ENCODE measurements at regions not wholly inside any gene's neighbourhood (a gene's known extent, or its start where the extent isn't known, plus 50 kb on each side); places are given as distances from the start of the nearest gene placed in this dataset.

- TF ChIP-seq POLR2A (IDR thresholded peaks at IDR 0.05): no peak
- TF ChIP-seq CTCF (IDR thresholded peaks at IDR 0.05): no peak
- H3K36me3 ChIP-seq (replicated peaks in 1 of 2): no peaks in the 10 kb centered on the region
- no peaks in the 10 kb centered on the region for H3K9me3 ChIP-seq (replicated peaks in 1 of 3)
- no peaks in the 10 kb centered on the region for H3K27me3 ChIP-seq
- H3K4me1 ChIP-seq (replicated peaks in 1 of 2): no peaks in the 10 kb centered on the region
- DNase-seq: no peak
- intact Hi-C loops (cut with DNase I): no loop called here
- H3K4me3 ChIP-seq: no peak overlapping the region
- no peak overlapping the region for H3K27ac ChIP-seq
Observed at GRCh38 chr10:78494179-78494578, 460.5 kb downstream of the RPS24 start.

GRCh38 chr10:78502210-78502936 is 468.7 kb downstream of the RPS24 start:
- 71 to 77% (median 76%) methylated on average over 6 of the region's 6 CpGs for WGBS, 4 donors
- Histone ChIP-seq H3K4me3 (no peak overlapping the region), H3K36me3 (replicated peaks in 1 of 2) (no peaks in the 10 kb centered on the region), H3K27ac (no peak overlapping the region), H3K9me3 (replicated peaks in 1 of 3) (no peaks in the 10 kb centered on the region), H3K27me3 (no peaks in the 10 kb centered on the region), H3K4me1 (replicated peaks in 1 of 2) (no peaks in the 10 kb centered on the region)
- TF ChIP-seq POLR2A (IDR thresholded peaks at IDR 0.05): no peak
- no peak for TF ChIP-seq CTCF (IDR thresholded peaks at IDR 0.05)
- DNase-seq: peak in 1 of 7 donors; percentile 39
- intact Hi-C loops (cut with DNase I): no loop called here

GRCh38 chr10:78504181-78504580 is 470.5 kb downstream of the RPS24 start:
- Histone ChIP-seq H3K27me3 (no peaks in the 10 kb centered on the region), H3K27ac (no peak overlapping the region), H3K4me3 (no peak overlapping the region), H3K9me3 (replicated peaks in 1 of 3) (no peaks in the 10 kb centered on the region), H3K36me3 (replicated peaks in 1 of 2) (no peaks in the 10 kb centered on the region), H3K4me1 (replicated peaks in 1 of 2) (no peaks in the 10 kb centered on the region)
- intact Hi-C loops (cut with DNase I): no loop called here
- DNase-seq: no peak
- TF ChIP-seq POLR2A (IDR thresholded peaks at IDR 0.05) (no peak), CTCF (IDR thresholded peaks at IDR 0.05) (no peak)
- WGBS, 4 donors: 80 to 89% (median 84%) methylated on average over 2 to 3 of the region's 3 CpGs

GRCh38 chr10:78505657-78506056 is 472.0 kb downstream of the RPS24 start:
- Histone ChIP-seq H3K4me3 (no peak overlapping the region), H3K4me1 (replicated peaks in 1 of 2) (no peaks in the 10 kb centered on the region), H3K36me3 (replicated peaks in 1 of 2) (no peaks in the 10 kb centered on the region), H3K27me3 (no peaks in the 10 kb centered on the region), H3K9me3 (replicated peaks in 1 of 3) (no peaks in the 10 kb centered on the region), H3K27ac (no peak overlapping the region)
- intact Hi-C loops (cut with DNase I): no loop called here
- TF ChIP-seq POLR2A (IDR thresholded peaks at IDR 0.05): no peak
- TF ChIP-seq CTCF (IDR thresholded peaks at IDR 0.05): no peak
- 93 to 97% (median 94%) methylated on average over 4 of the region's 4 CpGs for WGBS, 4 donors
- no peak for DNase-seq
